ENCODE measurements at regions not wholly inside any gene's neighbourhood (a gene's known extent, or its start where the extent isn't known, plus 50 kb on each side); places are given as distances from the start of the nearest gene placed in this dataset.

DNA sequence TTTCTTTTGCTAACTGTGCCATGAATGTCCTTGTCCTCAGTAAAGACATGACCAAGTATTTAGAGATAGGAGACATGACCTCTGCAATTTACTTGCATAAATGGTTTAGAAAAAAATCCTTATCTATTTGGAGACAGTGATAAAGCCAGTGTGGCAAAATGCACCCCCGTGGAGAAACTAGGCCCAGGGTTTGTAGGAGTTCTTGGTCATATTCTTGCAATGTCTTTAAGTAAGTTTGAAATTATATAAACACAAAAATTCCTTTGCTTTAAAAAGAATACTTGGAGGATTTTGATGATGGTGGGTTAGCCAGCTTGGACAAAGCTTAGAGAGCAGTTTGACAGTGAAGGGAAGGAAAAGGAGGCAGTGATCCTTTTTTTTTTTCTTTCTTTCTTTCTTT is 101.9 kb upstream of the SLC45A1 start:
- TF ChIP-seq CREB1 (IDR thresholded peaks at IDR 0.05; ENCODE audit: low read depth): no peak
- no peak for TF ChIP-seq EP300 (IDR thresholded peaks at IDR 0.05; ENCODE audit: borderline replicate concordance)
- no peak for TF ChIP-seq EGR1 (IDR thresholded peaks at IDR 0.05)
- TF ChIP-seq ZBTB7A (IDR thresholded peaks at IDR 0.05; ENCODE audit: low read depth): no peak
- no peak for TF ChIP-seq MAX (IDR thresholded peaks at IDR 0.05)
- no peak for TF ChIP-seq TEAD4 (IDR thresholded peaks at IDR 0.05)
- TF ChIP-seq, protein P1, sequence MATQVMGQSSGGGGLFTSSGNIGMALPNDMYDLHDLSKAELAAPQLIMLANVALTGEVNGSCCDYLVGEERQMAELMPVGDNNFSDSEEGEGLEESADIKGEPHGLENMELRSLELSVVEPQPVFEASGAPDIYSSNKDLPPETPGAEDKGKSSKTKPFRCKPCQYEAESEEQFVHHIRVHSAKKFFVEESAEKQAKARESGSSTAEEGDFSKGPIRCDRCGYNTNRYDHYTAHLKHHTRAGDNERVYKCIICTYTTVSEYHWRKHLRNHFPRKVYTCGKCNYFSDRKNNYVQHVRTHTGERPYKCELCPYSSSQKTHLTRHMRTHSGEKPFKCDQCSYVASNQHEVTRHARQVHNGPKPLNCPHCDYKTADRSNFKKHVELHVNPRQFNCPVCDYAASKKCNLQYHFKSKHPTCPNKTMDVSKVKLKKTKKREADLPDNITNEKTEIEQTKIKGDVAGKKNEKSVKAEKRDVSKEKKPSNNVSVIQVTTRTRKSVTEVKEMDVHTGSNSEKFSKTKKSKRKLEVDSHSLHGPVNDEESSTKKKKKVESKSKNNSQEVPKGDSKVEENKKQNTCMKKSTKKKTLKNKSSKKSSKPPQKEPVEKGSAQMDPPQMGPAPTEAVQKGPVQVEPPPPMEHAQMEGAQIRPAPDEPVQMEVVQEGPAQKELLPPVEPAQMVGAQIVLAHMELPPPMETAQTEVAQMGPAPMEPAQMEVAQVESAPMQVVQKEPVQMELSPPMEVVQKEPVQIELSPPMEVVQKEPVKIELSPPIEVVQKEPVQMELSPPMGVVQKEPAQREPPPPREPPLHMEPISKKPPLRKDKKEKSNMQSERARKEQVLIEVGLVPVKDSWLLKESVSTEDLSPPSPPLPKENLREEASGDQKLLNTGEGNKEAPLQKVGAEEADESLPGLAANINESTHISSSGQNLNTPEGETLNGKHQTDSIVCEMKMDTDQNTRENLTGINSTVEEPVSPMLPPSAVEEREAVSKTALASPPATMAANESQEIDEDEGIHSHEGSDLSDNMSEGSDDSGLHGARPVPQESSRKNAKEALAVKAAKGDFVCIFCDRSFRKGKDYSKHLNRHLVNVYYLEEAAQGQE (IDR thresholded peaks at IDR 0.05; ENCODE audit: low read depth): no peak
- no peak for TF ChIP-seq CEBPB (IDR thresholded peaks at IDR 0.05)
- no peak for TF ChIP-seq YY1 (IDR thresholded peaks at IDR 0.05; ENCODE audit: low read depth)
- no peak for TF ChIP-seq NFIC (IDR thresholded peaks at IDR 0.05)
- TF ChIP-seq RAD21 (IDR thresholded peaks at IDR 0.05; ENCODE audit: low read depth): no peak
- TF ChIP-seq, protein P2, sequence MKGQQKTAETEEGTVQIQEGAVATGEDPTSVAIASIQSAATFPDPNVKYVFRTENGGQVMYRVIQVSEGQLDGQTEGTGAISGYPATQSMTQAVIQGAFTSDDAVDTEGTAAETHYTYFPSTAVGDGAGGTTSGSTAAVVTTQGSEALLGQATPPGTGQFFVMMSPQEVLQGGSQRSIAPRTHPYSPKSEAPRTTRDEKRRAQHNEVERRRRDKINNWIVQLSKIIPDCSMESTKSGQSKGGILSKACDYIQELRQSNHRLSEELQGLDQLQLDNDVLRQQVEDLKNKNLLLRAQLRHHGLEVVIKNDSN (IDR thresholded peaks at IDR 0.05): no peak
- no peak for TF ChIP-seq FOXM1 (IDR thresholded peaks at IDR 0.05; ENCODE audit: borderline replicate concordance, low read depth)

DNA sequence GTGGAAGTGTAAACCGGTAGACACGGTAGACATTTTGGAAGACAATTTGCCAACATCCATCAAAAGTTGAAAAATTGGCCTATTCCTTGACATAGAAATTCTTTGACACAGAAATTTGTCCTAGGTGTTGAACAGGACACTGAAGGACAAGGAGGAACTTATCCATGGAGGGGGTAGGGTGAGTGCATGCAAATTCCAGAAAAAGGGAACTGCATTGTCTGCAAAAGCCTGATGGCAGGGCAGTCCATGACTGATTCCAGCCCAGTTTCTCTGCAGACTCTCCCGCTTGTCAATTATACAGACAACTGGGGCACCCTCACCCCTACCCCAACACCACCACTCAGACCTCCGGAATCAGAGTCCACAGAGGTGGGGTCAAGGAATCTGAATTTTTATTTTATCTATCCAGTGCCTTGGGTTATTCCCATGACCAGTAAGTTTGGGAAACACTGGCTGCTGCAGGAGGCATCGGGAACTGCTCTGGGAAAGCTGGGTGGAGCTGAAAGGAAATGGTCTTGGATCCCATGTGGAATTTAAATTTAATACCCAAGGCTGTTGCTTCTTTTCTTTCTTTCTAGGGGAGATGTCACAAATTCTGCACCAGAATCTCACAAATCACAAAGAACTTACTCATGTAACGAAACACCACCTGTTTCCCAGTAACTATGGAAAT is 103.3 kb upstream of the SLC45A1 start:
- TF ChIP-seq FOXM1 (IDR thresholded peaks at IDR 0.05; ENCODE audit: borderline replicate concordance, low read depth): no peak
- TF ChIP-seq, protein P1 (IDR thresholded peaks at IDR 0.05; ENCODE audit: low read depth): no peak
- no peak for TF ChIP-seq NFIC (IDR thresholded peaks at IDR 0.05)
- no peak for TF ChIP-seq EGR1 (IDR thresholded peaks at IDR 0.05)
- TF ChIP-seq EP300 (IDR thresholded peaks at IDR 0.05; ENCODE audit: borderline replicate concordance): no peak
- TF ChIP-seq, protein P2 (IDR thresholded peaks at IDR 0.05): no peak
- no peak for TF ChIP-seq TAF1 (IDR thresholded peaks at IDR 0.05; ENCODE audit: low read depth)
- TF ChIP-seq CEBPB (IDR thresholded peaks at IDR 0.05): no peak
- no peak for TF ChIP-seq MAX (IDR thresholded peaks at IDR 0.05)

DNA sequence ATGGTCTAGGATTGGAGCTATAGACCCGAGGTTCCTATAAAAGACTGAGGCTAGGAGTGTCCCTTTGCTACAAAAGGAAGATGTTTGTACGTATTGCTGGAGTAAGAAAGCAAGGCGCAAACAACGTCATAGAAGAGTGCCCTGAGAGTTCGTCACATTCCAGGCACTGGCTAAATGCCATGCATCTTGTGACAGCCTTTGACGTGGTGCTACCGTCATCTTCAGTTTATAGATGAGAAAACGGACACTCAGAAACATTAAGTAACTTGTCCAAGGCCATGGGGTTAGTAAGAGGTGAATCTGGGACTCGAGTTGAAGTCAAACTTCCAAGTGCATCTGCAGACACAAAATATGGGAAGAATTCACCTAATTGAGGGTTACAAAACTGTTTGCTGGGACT is 104.2 kb upstream of the SLC45A1 start:
- no peak for TF ChIP-seq RAD21 (IDR thresholded peaks at IDR 0.05; ENCODE audit: low read depth)
- TF ChIP-seq TEAD4 (IDR thresholded peaks at IDR 0.05): no peak
- TF ChIP-seq, protein P1 (IDR thresholded peaks at IDR 0.05; ENCODE audit: low read depth): no peak
- TF ChIP-seq TCF12 (IDR thresholded peaks at IDR 0.05; ENCODE audit: low read depth): no peak
- no peak for TF ChIP-seq MAX (IDR thresholded peaks at IDR 0.05)
- no peak for TF ChIP-seq CEBPB (IDR thresholded peaks at IDR 0.05)
- TF ChIP-seq EGR1 (IDR thresholded peaks at IDR 0.05): no peak
- TF ChIP-seq EP300 (IDR thresholded peaks at IDR 0.05; ENCODE audit: borderline replicate concordance): no peak
- no peak for TF ChIP-seq NFIC (IDR thresholded peaks at IDR 0.05)
- TF ChIP-seq FOXM1 (IDR thresholded peaks at IDR 0.05; ENCODE audit: borderline replicate concordance, low read depth): no peak
- TF ChIP-seq YY1 (IDR thresholded peaks at IDR 0.05; ENCODE audit: low read depth): no peak
- no peak for TF ChIP-seq ZBTB7A (IDR thresholded peaks at IDR 0.05; ENCODE audit: low read depth)
- no peak for TF ChIP-seq CREB1 (IDR thresholded peaks at IDR 0.05; ENCODE audit: low read depth)
- TF ChIP-seq, protein P2 (IDR thresholded peaks at IDR 0.05): no peak
- no peak for TF ChIP-seq TAF1 (IDR thresholded peaks at IDR 0.05; ENCODE audit: low read depth)

DNA sequence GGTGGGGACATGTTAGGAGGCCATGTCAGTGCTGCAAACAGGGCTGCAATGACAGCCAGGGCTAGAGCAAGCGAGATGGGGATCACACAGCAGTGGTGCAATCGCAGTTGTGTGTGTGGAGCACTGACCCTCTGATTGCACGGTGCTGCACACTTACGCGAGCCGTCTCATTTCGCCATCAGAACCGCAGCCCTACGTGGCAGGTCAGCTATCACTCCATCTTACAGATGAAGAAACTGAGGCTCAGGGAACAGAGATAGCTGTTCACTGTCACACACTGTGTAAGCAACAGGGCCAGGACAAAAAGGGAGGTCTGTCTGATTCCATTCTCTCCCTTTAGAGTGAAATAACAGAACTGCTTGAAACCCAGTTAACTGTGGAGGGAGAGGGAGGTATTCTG is 104.8 kb upstream of the SLC45A1 start:
- TF ChIP-seq MAX (IDR thresholded peaks at IDR 0.05) (no peak), TAF1 (IDR thresholded peaks at IDR 0.05; ENCODE audit: low read depth) (no peak), EGR1 (IDR thresholded peaks at IDR 0.05) (no peak), FOXM1 (IDR thresholded peaks at IDR 0.05; ENCODE audit: borderline replicate concordance, low read depth) (no peak)
- TF ChIP-seq, protein P2 (IDR thresholded peaks at IDR 0.05): no peak
- TF ChIP-seq, protein P1 (IDR thresholded peaks at IDR 0.05; ENCODE audit: low read depth): no peak

All from Ishikawa (cell line).